GM18505 (cell line): ENCODE measurements at regions not wholly inside any gene's neighbourhood (a gene's known extent, or its start where the extent isn't known, plus 50 kb on each side); places are given as distances from the start of the nearest gene placed in this dataset.
"Not testable (repeated sequence)": the region's sequence is repeated elsewhere in the genome, so short reads cannot be mapped to it uniquely, and the experiment has no call there.

Source experiments
- ATAC-seq: cut with Tn5 transposase; IDR thresholded peaks from one replicate; pipeline ENCODE4 v1.9.1; 2021; ENCODE audit not compliant: unreplicated experiment
- POLR2A ChIP-seq: IDR thresholded peaks from 4 replicates; pipeline ENCODE4 v1.6.1; 2011; ENCODE audit warnings: borderline replicate concordance; ENCODE audit not compliant: insufficient read depth, insufficient read length; ENCODE audit errors: extremely low read depth

DNA sequence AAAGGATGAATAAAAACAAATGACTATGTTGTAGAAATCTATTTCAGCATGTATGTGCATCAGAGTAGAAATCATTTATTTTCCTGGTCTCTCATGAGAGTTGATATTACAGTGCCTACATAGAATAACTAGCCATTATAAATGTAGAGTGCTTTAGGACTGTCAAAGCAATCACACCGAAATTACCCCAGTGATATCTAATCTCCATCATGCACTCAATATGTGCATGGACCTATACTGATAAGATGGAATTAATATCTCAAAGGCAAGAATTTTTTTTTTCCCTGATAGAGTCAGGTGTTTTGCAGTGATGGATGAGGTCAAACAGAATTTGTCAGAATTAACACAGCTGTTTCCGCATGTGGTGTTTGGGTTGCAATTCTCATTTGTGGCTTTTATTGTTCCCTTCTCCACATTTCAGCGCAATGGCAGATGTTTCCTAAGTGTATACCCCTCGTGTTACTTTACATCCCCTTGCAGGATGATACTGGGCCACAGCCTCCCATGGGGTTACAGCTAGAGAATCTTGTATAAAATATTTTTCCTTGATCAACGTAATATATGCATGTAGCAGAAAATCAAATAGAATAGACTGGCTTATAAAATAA, 298.8 kb downstream of the RASEF start:
- no peak for ATAC-seq
- TF ChIP-seq POLR2A: no peak

DNA sequence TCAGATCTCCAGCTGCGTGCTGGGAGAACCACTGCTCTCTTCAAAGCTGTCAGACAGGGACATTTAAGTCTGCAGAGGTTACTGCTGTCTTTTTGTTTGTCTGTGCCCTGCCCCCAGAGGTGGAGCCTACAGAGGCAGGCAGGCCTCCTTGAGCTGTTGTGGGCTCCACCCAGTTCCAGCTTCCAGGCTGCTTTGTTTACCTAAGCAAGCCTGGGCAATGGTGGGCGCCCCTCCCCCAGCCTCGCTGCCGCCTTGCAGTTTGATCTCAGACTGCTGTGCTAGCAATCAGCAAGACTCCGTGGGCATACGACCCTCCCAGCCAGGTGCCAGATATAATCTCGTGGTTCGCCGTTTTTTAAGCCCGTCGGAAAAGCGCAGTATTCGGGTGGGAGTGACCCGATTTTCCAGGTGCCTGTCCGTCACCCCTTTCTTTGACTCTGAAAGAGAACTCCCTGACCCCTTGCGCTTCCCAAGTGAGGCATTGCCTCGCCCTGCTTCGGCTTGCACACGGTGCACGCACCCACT, 288.2 kb downstream of the RASEF start:
- ATAC-seq: not testable (repeated sequence)

DNA sequence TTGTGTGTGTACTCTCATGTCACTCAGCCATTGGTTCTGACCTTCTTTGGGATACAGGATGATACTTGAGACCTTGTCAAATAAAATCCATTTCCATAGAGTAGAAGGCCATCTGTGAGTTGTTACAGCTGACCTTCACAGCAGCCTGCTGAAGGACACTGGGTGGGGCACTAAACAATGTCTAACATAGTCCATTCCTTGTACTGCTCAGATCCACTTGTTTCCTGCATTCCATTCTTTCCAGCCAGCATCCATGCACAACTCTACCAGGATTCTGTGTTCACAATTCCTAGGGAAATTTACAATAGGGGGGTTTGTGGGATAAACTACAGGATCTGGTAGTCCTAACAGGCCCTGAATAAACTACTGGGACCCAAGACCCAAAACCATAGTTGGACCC, 286.4 kb downstream of the RASEF start:
- TF ChIP-seq POLR2A: no peak
- no peak for ATAC-seq

DNA sequence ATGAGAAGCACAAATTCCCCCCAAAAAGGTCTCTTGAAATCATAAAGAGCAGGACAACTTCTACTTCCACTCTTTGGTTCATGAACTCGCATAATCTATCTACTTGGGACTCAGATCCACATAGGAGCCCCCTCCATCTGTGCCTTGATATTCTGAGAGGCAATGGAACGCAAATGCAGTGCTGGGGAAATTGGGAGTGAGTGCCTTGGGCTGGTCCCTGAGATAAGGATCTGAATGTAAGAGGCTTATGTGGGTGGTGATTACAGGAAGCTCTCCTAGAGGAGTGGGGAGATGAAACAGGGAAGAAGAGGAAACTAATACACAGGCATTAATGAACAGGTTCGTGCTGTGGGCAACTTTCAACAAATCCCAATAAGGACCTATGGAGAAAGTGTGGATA, 285.6 kb downstream of the RASEF start:
- TF ChIP-seq POLR2A: no peak
- ATAC-seq: no peak

DNA sequence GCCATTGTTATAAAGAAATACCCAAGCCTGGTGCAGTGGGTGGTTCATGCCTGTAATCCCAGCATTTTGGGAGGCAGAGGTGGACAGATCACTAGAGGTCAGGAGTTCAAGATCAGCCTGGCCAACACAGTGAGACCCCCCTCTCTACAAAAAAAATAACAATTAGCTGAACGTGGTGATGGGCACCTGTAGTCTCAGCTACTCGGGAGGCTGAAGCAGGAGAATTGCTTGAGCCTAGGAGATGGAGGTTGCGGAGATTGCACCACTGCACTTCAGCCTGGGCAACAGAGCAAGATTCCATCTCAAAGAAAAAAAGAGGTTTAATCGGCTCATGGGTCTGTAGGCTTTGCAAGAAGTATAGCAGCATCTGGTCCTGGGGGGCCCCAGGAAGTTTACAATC, 284.0 kb downstream of the RASEF start:
- ATAC-seq: not testable (repeated sequence)

DNA sequence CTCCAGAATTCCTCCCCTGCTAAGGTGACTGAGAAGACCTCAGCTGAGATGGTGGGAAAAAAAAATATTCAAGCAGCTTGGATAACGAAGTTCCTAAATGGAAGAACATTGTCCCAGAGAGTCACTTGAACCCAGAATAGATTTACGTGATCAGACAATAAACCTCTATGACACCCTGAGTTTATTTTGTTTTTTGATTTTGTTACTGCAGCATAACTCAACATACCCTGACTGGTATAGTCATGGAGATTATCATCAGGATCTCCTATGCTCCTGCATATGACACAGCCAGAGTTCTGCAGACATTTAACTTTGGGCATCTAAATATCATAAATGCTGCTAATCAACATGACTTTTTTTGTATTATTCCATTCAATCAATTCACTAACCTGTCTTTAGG, 282.9 kb downstream of the RASEF start:
- no peak for ATAC-seq
- TF ChIP-seq POLR2A: no peak

DNA sequence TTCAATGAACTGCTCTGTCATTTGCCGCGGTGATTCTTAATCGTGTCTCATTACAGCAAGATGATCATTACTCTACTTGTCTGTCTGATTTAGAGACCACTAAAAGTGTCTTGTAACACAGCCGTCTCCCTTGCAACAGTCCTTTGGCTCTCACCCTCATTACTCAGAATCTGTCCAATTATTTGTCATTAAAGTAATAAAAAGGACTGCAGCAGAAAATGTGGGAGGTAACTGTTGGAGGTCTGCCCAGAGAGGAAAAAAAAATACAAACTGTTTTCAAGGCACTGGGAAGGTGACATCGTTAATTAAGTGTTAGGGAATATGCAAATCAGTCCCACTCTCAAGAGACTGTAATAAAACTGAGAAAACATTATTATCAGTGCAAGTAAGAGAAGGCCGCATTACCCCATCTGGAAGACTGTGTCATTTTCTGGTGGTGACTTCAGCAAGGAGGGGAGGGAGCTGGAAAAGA, 281.0 kb downstream of the RASEF start:
- no peak for ATAC-seq
- TF ChIP-seq POLR2A: no peak

DNA sequence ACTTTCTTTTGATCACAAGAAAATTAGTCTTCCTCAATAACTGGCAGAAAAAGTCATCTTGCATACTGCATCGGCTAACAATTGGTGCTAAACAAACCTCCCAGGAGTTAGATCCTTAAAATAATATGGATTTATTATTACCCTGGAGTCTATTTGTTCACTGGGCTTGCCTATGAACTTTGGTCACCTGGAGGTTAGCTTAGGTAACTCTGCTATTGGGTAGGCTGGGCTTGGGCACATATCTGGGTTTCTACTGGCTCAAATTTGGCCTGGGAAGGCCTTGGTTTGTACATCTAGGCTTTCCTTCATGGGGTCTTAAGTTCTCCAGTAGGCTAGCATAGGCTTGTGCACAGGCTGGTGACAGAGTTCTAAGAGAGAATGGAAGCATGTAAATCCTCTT, 279.9 kb downstream of the RASEF start:
- no peak for ATAC-seq
- no peak for TF ChIP-seq POLR2A

DNA sequence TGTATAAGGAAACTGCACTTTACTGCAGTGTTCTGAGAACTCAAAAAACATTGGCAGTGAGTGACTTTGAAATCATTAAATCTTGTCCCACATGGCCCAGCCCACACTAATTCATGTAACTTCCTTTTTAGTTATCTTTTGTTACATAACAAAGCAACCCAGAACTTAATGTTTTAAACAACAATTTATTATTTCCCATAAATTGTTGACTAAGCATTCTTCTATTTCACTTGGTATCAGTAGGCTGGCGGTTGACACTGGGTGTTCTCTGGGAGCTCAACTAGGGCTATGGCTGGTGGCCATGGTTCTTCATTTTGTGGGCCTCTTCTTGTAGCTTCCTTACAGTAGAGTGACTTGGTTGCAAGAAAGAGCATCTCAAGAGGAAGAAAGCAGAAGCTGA, 278.4 kb downstream of the RASEF start:
- no peak for ATAC-seq
- no peak for TF ChIP-seq POLR2A

DNA sequence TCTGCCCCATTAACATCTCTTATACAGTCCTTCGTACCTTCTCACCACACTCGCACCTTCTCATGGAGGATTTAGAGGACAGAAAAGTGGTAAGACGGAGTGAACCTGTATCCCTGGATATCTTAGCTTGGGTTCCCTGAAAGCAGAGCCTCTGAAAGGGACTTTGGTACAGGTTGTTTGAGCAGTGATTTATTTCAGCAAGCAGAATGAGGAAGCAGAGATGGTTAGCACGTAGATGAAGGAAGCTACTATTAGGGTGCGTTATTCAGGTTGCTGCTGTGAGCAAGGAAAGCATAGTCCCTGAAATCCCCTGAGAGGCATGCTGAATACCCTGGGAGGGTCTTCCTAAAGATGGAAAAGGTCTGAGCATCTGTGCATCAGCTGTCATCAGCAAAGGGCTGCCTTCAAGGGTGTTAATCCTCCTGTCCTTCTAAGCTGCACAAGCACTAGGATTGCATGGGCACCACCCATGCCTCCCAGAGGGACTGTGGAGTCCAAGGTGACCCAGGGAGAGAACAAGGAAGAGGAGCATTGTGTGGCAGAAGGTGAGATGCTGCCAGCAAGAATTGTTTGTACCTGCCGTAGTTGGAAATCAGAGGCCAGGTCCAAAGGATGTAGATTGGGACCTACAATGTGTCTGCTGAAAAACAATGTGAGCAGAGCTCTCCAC, 273.7 kb downstream of the RASEF start:
- ATAC-seq: no peak
- TF ChIP-seq POLR2A: no peak

DNA sequence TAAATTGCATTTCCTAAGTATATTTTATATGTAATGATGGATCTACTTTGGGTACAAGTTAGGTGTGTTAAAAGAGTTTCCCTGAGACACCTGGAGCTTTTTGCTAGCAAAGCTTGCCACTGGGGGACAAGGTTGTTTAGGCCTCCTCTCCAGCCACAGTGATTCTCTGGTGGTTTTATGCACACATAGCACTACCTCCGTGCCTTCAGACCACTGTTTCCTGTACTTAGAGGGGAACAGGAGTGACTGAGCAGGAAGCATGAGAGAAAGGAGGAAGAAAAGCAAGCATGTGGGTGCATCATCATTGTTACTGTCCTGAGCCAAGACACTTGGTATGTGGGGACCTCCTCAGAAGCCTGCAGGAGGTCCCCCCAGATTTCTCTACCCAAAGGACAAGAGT, 272.1 kb downstream of the RASEF start:
- no peak for ATAC-seq
- TF ChIP-seq POLR2A: no peak

DNA sequence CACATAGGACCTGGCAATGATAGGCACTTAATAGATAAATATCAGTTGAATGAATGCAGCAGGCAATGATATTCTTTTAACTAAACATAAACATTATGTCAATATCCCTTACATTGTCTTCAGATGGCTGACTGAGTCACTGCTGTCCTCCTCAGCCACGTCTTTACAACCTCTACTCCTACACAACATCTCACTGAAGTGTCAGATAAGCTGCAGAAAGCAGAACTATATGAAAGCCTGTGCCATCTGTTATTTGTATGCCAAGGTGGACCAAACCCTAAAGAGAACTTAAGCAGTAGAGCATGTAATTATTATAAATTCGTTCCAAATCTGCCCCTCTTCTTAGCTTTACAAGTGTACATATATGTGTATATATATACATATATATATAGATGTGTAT, 271.2 kb downstream of the RASEF start:
- ATAC-seq: no peak
- TF ChIP-seq POLR2A: no peak

DNA sequence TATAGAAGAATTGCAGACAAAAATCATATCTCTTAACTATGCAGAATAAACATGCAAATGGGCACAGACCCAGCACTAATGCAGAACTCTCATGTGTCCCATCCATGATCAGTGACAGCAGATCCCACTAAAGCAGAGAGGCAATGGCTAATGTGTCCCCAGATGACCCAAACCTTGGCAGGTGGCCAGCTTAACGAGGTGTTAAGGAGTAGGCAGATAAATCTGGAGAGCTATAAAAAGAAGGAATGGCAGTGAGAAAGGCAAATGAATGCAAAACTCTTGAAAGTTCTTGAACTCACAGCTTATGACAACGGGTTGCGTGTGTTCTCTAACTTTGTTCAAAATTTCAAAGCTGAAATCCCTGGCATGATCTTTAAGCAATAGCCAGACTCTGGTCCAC, 265.4 kb downstream of the RASEF start:
- TF ChIP-seq POLR2A: no peak
- no peak for ATAC-seq

DNA sequence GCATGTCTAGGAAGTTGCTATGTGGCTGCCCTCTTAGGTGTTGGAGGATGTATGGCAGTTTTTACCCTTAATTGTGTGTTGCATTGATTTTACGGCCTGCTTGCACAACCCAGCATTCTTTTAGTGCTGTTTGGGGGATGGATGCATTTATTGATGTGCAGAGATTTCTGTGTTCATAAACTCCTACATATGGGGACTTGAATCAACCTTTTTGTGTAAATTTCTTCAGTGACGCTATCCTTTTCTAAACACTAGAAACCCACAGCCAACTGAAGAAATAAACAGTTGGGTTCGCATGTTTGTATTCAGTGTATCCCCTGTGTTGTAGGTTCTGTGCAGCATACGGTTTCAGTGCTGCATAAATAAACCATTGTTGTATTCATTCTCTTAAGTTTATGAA, 263.7 kb downstream of the RASEF start:
- TF ChIP-seq POLR2A: no peak
- no peak for ATAC-seq
